Upper lobe of left lung (tissue), 6 donors: ENCODE measurements at regions not wholly inside any gene's neighbourhood (a gene's known extent, or its start where the extent isn't known, plus 50 kb on each side); places are given as distances from the start of the nearest gene placed in this dataset.

Source experiments
- ATAC-seq, 2 donors: fragments of 200-7000 bp; cut with Tn5 transposase; one replicate each; pipeline ENCODE4 v1.9.1; 2022; ENCODE audit warnings: mild to moderate bottlenecking in 2 of 2, moderate library complexity in 2 of 2; ENCODE audit not compliant: low FRiP score in 2 of 2
- DNase-seq, 2 donors: peaks; one replicate each; pipeline ENCODE4 v3.0.0-alpha.2; 2019 to 2020
- H3K27ac ChIP-seq, 4 donors: fragments of 200-600 bp; sonication (generic); one replicate each; pipeline ENCODE4 v1.5.1; 2016 to 2019
- H3K27me3 ChIP-seq, 4 donors: fragments of 200-600 bp; sonication (generic); one replicate each; pipeline ENCODE4 v1.5.1; 2017 to 2019
- H3K36me3 ChIP-seq, 4 donors: fragments of 200-600 bp; sonication (generic); one replicate each; pipeline ENCODE4 v1.5.1; 2016 to 2019
- H3K4me1 ChIP-seq, 4 donors: fragments of 200-600 bp; sonication (generic); one replicate each; pipeline ENCODE4 v1.5.1; 2018 to 2019
- H3K4me3 ChIP-seq, 4 donors: fragments of 200-600 bp; sonication (generic); one replicate each; pipeline ENCODE4 v1.5.1; 2017 to 2019; ENCODE audit warnings: mild to moderate bottlenecking in 2 of 4, moderate library complexity in 1 of 4
- H3K9me3 ChIP-seq, 4 donors: fragments of 200-600 bp; sonication (generic); one replicate each; pipeline ENCODE4 v1.5.1; 2018 to 2019
- EP300 ChIP-seq, 4 donors: sonication (generic); formaldehyde crosslinking; IDR thresholded peaks; one replicate each; pipeline ENCODE4 v1.5.1; 2017; ENCODE audit warnings: antibody characterized with exemption in 4 of 4, control low read depth in 2 of 4
- POLR2A ChIP-seq, 4 donors: fragments of 450-650 bp; IDR thresholded peaks; one replicate each; pipeline ENCODE4 v1.5.1; 2016 to 2017; ENCODE audit warnings: antibody characterized with exemption in 4 of 4, mild to moderate bottlenecking in 2 of 4
- POLR2AphosphoS5 ChIP-seq, 2 donors: sonication (generic); formaldehyde crosslinking; IDR thresholded peaks; one replicate each; pipeline ENCODE4 v1.5.1; 2017; ENCODE audit warnings: antibody characterized with exemption in 2 of 2
- WGBS, 2 donors: methylation state at CpG; one replicate each; pipeline ENCODE4 v1.1.5; 2017 to 2018; 5-methylcytosine and 5-hydroxymethylcytosine counted together
- TF ChIP-seq, protein P1 (sequence below), 6 experiments: fragments of 450-650 bp in 4 of 6; fragments of 200-600 bp in 2 of 6; sonication (generic) in 2 of 6; IDR thresholded peaks; one replicate each; pipeline ENCODE4 v1.5.1; 2016 to 2019; ENCODE audit warnings: antibody characterized with exemption in 6 of 6
- donor health status: DM: no; HTN: no; CAD: no; lungs with moderate emphysema.
- donor health status: DM: no; HTN: yes; CAD: no; lungs with severe emphysema.

DNA sequence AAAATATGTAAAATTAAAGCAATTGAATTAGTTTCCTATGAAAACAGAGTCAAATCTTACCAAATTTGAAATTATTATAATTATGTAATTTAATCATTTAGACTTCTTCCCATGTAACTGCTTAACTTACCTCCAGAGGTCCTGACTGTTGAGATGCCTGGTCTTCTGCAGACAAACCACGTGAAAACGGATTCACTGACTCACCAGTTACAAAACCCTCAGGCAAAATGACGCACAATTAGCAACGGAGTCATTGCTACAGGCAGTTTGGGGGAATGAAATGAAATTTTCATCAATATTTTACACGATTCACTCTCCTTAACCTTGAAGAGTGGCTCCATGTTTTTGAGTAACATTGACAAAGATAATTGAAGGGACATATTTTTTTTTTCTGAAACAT is 460.8 kb downstream of the MTRR start:
- DNase-seq (no peak), ATAC-seq (no peak)
- H3K9me3 ChIP-seq, result no peaks in the 10 kb centered on the region
- WGBS, 2 donors, result 70 to 79% methylated on average over 5 of the region's 5 CpGs
- no peaks in the 10 kb centered on the region for H3K36me3 ChIP-seq
- no peak overlapping the region for H3K27ac ChIP-seq
- no peaks in the 10 kb centered on the region for H3K27me3 ChIP-seq
- no peaks in the 10 kb centered on the region for H3K4me1 ChIP-seq
- no peak overlapping the region for H3K4me3 ChIP-seq
- TF ChIP-seq POLR2AphosphoS5 (IDR thresholded peaks at IDR 0.05) (no peak), POLR2A (IDR thresholded peaks at IDR 0.05) (no peak), EP300 (IDR thresholded peaks at IDR 0.05) (no peak)
- TF ChIP-seq, protein P1, sequence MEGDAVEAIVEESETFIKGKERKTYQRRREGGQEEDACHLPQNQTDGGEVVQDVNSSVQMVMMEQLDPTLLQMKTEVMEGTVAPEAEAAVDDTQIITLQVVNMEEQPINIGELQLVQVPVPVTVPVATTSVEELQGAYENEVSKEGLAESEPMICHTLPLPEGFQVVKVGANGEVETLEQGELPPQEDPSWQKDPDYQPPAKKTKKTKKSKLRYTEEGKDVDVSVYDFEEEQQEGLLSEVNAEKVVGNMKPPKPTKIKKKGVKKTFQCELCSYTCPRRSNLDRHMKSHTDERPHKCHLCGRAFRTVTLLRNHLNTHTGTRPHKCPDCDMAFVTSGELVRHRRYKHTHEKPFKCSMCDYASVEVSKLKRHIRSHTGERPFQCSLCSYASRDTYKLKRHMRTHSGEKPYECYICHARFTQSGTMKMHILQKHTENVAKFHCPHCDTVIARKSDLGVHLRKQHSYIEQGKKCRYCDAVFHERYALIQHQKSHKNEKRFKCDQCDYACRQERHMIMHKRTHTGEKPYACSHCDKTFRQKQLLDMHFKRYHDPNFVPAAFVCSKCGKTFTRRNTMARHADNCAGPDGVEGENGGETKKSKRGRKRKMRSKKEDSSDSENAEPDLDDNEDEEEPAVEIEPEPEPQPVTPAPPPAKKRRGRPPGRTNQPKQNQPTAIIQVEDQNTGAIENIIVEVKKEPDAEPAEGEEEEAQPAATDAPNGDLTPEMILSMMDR (IDR thresholded peaks at IDR 0.05), result no peak

DNA sequence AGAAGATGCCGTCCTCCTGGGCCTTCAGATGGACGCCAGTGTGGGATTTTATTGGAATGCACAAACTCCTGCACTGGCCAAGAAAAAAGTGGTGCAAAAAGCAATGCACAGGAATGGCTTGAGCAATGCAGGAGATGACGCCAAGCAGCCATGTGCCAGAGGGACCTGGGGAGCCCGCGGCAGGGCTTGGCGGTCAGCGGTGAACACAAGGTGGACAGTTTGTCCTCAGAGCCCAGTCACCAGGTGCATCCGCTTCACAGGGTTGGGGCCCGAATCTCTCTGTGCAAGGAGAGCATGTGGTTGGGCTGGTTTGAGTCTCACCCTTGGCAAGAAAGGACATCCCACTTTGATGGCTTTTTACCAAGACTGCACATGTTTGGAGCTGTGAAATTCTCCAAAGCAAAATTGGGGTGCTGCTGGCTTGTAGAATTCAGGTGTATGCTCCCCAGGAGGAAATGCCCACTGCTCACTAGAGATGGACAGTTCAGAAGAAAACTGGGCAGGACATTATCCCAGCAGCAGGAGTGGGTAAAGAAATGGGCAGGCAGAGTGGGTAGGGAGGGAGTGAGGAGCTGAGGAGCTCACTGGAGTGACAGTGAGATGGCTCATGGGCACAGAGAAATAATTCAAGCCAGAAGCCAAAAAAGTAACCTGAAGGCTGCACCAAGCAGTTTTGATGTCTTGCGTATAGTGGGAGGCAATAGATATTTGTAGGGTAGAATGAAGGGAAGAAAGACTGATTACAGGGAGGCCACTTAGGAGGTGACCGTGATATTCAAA is 463.9 kb downstream of the MTRR start:
- ATAC-seq (peak in 1 of 2 donors; percentile 17), DNase-seq (peak in 1 of 2 donors; percentile 43)
- no peak overlapping the region for H3K27ac ChIP-seq
- no peaks in the 10 kb centered on the region for H3K36me3 ChIP-seq
- TF ChIP-seq POLR2A (IDR thresholded peaks at IDR 0.05) (no peak), POLR2AphosphoS5 (IDR thresholded peaks at IDR 0.05) (no peak), EP300 (IDR thresholded peaks at IDR 0.05) (no peak)
- TF ChIP-seq, protein P1 (IDR thresholded peaks at IDR 0.05), result no peak
- H3K27me3 ChIP-seq, result no peaks in the 10 kb centered on the region
- no peaks in the 10 kb centered on the region for H3K4me1 ChIP-seq
- no peaks in the 10 kb centered on the region for H3K9me3 ChIP-seq
- WGBS, 2 donors, result 90 to 91% methylated on average over 11 of the region's 11 CpGs
- no peak overlapping the region for H3K4me3 ChIP-seq

DNA sequence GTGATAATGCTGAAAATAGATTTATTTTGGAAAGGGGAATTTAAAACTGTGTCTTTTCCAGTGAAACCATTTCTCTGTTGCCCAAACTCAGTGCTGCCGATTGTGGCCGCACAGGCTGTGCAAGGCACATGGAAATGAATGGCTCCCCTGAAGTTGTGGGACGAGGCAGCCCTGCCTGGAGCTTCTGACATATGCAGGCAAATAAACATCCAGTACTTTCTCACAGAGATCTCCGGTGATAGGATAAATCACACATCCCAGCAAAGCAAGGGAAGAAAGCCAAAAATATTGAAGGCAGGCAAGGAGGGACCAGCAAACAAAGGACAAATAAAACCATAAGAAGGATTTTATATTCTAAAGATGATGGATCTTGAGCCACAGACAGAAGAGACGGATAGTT is 464.5 kb downstream of the MTRR start:
- no peaks in the 10 kb centered on the region for H3K9me3 ChIP-seq
- no peaks in the 10 kb centered on the region for H3K4me1 ChIP-seq
- no peak overlapping the region for H3K4me3 ChIP-seq
- TF ChIP-seq POLR2AphosphoS5 (IDR thresholded peaks at IDR 0.05) (no peak), POLR2A (IDR thresholded peaks at IDR 0.05) (no peak), EP300 (IDR thresholded peaks at IDR 0.05) (no peak)
- TF ChIP-seq, protein P1 (IDR thresholded peaks at IDR 0.05), result no peak
- 53 to 59% methylated on average over 5 of the region's 5 CpGs for WGBS, 2 donors
- ATAC-seq (no peak), DNase-seq (no peak)
- H3K36me3 ChIP-seq, result no peaks in the 10 kb centered on the region
- no peak overlapping the region for H3K27ac ChIP-seq
- H3K27me3 ChIP-seq, result no peaks in the 10 kb centered on the region

DNA sequence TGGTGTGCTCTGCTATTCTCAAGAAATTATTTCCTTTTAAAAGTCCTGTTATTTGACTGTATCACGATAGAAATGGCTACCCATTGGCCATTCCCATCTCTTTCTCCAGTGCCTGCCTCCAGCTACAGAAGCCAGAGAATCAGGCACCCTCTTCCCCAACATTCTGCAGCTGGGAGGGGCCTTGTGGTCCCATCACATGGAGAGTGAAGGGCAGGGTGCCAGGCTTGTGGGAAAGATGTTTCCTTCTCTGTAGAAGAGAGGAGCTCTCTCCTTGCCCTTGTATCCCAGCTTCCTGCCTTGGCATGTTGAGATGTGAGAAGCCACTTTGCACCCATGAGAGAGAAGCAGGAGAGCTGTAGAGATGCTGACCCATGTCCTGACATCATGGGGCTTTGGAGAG is 465.0 kb downstream of the MTRR start:
- H3K27ac ChIP-seq, result no peak overlapping the region
- DNase-seq (no peak), ATAC-seq (no peak)
- TF ChIP-seq EP300 (IDR thresholded peaks at IDR 0.05) (no peak), POLR2A (IDR thresholded peaks at IDR 0.05) (no peak), POLR2AphosphoS5 (IDR thresholded peaks at IDR 0.05) (no peak)
- TF ChIP-seq, protein P1 (IDR thresholded peaks at IDR 0.05), result no peak
- H3K36me3 ChIP-seq, result no peaks in the 10 kb centered on the region
- H3K9me3 ChIP-seq, result no peaks in the 10 kb centered on the region
- H3K4me1 ChIP-seq, result no peaks in the 10 kb centered on the region
- H3K27me3 ChIP-seq, result no peaks in the 10 kb centered on the region
- WGBS, 2 donors, result 33 to 40% methylated on average over 1 of the region's 1 CpG
- no peak overlapping the region for H3K4me3 ChIP-seq

DNA sequence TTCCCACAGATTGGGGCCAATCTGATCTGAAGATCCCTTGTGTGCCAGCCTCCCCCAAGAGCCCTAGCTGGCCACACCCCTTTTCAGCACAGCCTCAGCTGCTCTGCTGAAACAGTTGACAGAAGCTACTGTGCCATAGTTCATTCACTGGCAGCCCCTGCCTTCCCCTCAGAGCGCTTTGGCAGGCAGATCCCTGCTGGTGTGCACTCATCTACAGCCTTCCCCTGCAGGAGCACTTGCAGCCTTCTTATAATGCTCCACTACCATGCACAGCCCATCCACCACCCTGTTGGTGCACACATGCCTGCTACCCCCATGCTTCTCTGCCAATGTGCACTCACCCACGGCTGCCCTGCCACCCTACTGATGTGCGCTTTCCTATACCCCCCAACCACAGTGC is 471.3 kb downstream of the MTRR start:
- no peaks in the 10 kb centered on the region for H3K36me3 ChIP-seq
- no peak overlapping the region for H3K27ac ChIP-seq
- H3K4me3 ChIP-seq, result no peak overlapping the region
- TF ChIP-seq EP300 (IDR thresholded peaks at IDR 0.05), result no peak
- TF ChIP-seq POLR2AphosphoS5 (IDR thresholded peaks at IDR 0.05), result no peak
- TF ChIP-seq, protein P1 (IDR thresholded peaks at IDR 0.05), result no peak
- no peak for TF ChIP-seq POLR2A (IDR thresholded peaks at IDR 0.05)
- 70 to 85% methylated on average over 2 to 3 of the region's 3 CpGs for WGBS, 2 donors
- H3K9me3 ChIP-seq, result no peaks in the 10 kb centered on the region
- DNase-seq (no peak), ATAC-seq (no peak)
- H3K4me1 ChIP-seq, result peaks cover 0 to 4% (median 0%) of the 10 kb centered on the region in 4 donors
- H3K27me3 ChIP-seq, result no peaks in the 10 kb centered on the region
